ENCODE measurements at regions not wholly inside any gene's neighbourhood (a gene's known extent, or its start where the extent isn't known, plus 50 kb on each side); places are given as distances from the start of the nearest gene placed in this dataset.
"Not testable (repeated sequence)": the region's sequence is repeated elsewhere in the genome, so short reads cannot be mapped to it uniquely, and the experiment has no call there.

- intact Hi-C loops (cut with micrococcal nuclease); H3K27me3 Mint-ChIP-seq (ENCODE audit: low read depth); H3K27ac Mint-ChIP-seq; DNase-seq; H3K4me1 Mint-ChIP-seq (ENCODE audit: low read depth); H3K4me3 Mint-ChIP-seq; H3K36me3 Mint-ChIP-seq (ENCODE audit: low read depth): not testable (repeated sequence)
- peaks cover 20% of the 10 kb centered on the region for H3K9me3 Mint-ChIP-seq
- CTCF ChIA-PET, result interaction anchor here (0.5 kb wide), 1 partner anchor 599 kb away, joined by 3 read pairs; no protein-coding TSS in a partner anchor
These were observed 152.1 kb upstream of the IL15 start for GRCh38 chr4:141484298-141484697.

- intact Hi-C loops (cut with micrococcal nuclease), result no loop called here
- no peak for DNase-seq
- Mint-ChIP-seq H3K36me3 (ENCODE audit: low read depth) (no peaks in the 10 kb centered on the region), H3K9me3 (peaks cover 6% of the 10 kb centered on the region), H3K27ac (no peak overlapping the region), H3K4me1 (ENCODE audit: low read depth) (no peaks in the 10 kb centered on the region), H3K4me3 (no peak overlapping the region), H3K27me3 (ENCODE audit: low read depth) (peaks cover 5% of the 10 kb centered on the region)
- CTCF ChIA-PET, result interaction anchor here (0.6 to 1.1 kb wide), 2 partner anchors 23 to 534 kb away, joined by 3 read pairs; no protein-coding TSS in a partner anchor
These were observed 149.9 kb upstream of the IL15 start for GRCh38 chr4:141486375-141486997.

- H3K27ac Mint-ChIP-seq, result no peak overlapping the region
- H3K36me3 Mint-ChIP-seq (ENCODE audit: low read depth), result no peaks in the 10 kb centered on the region
- intact Hi-C loops (cut with micrococcal nuclease), result no loop called here
- DNase-seq, result no peak
- CTCF ChIA-PET, result no interaction called here
- H3K4me1 Mint-ChIP-seq (ENCODE audit: low read depth), result no peaks in the 10 kb centered on the region
- peaks cover 8% of the 10 kb centered on the region for H3K27me3 Mint-ChIP-seq (ENCODE audit: low read depth)
- no peak overlapping the region for H3K4me3 Mint-ChIP-seq
- H3K9me3 Mint-ChIP-seq, result no peaks in the 10 kb centered on the region
These were observed 138.8 kb upstream of the IL15 start for GRCh38 chr4:141497627-141498026.

- Mint-ChIP-seq H3K27ac (no peak overlapping the region), H3K4me1 (ENCODE audit: low read depth) (no peaks in the 10 kb centered on the region), H3K27me3 (ENCODE audit: low read depth) (peaks cover 7% of the 10 kb centered on the region), H3K9me3 (no peaks in the 10 kb centered on the region), H3K36me3 (ENCODE audit: low read depth) (no peaks in the 10 kb centered on the region), H3K4me3 (no peak overlapping the region)
- intact Hi-C loops (cut with micrococcal nuclease), result no loop called here
- CTCF ChIA-PET, result no interaction called here
- DNase-seq, result no peak
These were observed 137.0 kb upstream of the IL15 start for GRCh38 chr4:141499261-141499853.

GRCh38 chr4:141501395-141501794 lies 135.0 kb upstream of the IL15 start:
- Mint-ChIP-seq H3K36me3 (ENCODE audit: low read depth) (no peaks in the 10 kb centered on the region), H3K27me3 (ENCODE audit: low read depth) (peaks cover 3% of the 10 kb centered on the region), H3K27ac (no peak overlapping the region), H3K9me3 (no peaks in the 10 kb centered on the region), H3K4me3 (no peak overlapping the region), H3K4me1 (ENCODE audit: low read depth) (no peaks in the 10 kb centered on the region)
- DNase-seq, result no peak
- intact Hi-C loops (cut with micrococcal nuclease), result no loop called here
- CTCF ChIA-PET, result no interaction called here

- Mint-ChIP-seq H3K4me3 (no peak overlapping the region), H3K9me3 (no peaks in the 10 kb centered on the region), H3K27me3 (ENCODE audit: low read depth) (peaks cover 3% of the 10 kb centered on the region), H3K36me3 (ENCODE audit: low read depth) (no peaks in the 10 kb centered on the region), H3K27ac (no peak overlapping the region), H3K4me1 (ENCODE audit: low read depth) (no peaks in the 10 kb centered on the region)
- CTCF ChIA-PET, result interaction anchor here (0.6 kb wide), 1 partner anchor 157 kb away, joined by 5 read pairs; no protein-coding TSS in a partner anchor
- DNase-seq, result no peak
- intact Hi-C loops (cut with micrococcal nuclease), result no loop called here
These were observed 134.5 kb upstream of the IL15 start for GRCh38 chr4:141501931-141502330.

- Mint-ChIP-seq H3K27me3 (ENCODE audit: low read depth) (peaks cover 3% of the 10 kb centered on the region), H3K4me3 (no peak overlapping the region), H3K4me1 (ENCODE audit: low read depth) (no peaks in the 10 kb centered on the region), H3K36me3 (ENCODE audit: low read depth) (no peaks in the 10 kb centered on the region), H3K27ac (no peak overlapping the region), H3K9me3 (no peaks in the 10 kb centered on the region)
- CTCF ChIA-PET, result no interaction called here
- intact Hi-C loops (cut with micrococcal nuclease), result no loop called here
- no peak for DNase-seq
These were observed 133.6 kb upstream of the IL15 start for GRCh38 chr4:141502755-141503154.

- H3K4me3 Mint-ChIP-seq, result no peak overlapping the region
- H3K4me1 Mint-ChIP-seq (ENCODE audit: low read depth), result no peaks in the 10 kb centered on the region
- H3K36me3 Mint-ChIP-seq (ENCODE audit: low read depth), result no peaks in the 10 kb centered on the region
- peaks cover 3% of the 10 kb centered on the region for H3K27me3 Mint-ChIP-seq (ENCODE audit: low read depth)
- H3K9me3 Mint-ChIP-seq, result no peaks in the 10 kb centered on the region
- no peak overlapping the region for H3K27ac Mint-ChIP-seq
- intact Hi-C loops (cut with micrococcal nuclease), result no loop called here
- CTCF ChIA-PET, result no interaction called here
- DNase-seq, result no peak
These were observed 133.1 kb upstream of the IL15 start for GRCh38 chr4:141503260-141503659.

GRCh38 chr4:141511055-141511454 lies 125.3 kb upstream of the IL15 start:
- Mint-ChIP-seq H3K4me3 (no peak overlapping the region), H3K27ac (no peak overlapping the region), H3K4me1 (ENCODE audit: low read depth) (no peaks in the 10 kb centered on the region), H3K36me3 (ENCODE audit: low read depth) (no peaks in the 10 kb centered on the region), H3K27me3 (ENCODE audit: low read depth) (peaks cover 5% of the 10 kb centered on the region), H3K9me3 (peaks cover 7% of the 10 kb centered on the region)
- no peak for DNase-seq
- intact Hi-C loops (cut with micrococcal nuclease), result no loop called here
- CTCF ChIA-PET, result no interaction called here

GRCh38 chr4:141513866-141514265 lies 122.5 kb upstream of the IL15 start:
- CTCF ChIA-PET, result no interaction called here
- peaks cover 5% of the 10 kb centered on the region for H3K27me3 Mint-ChIP-seq (ENCODE audit: low read depth)
- no peak for DNase-seq
- H3K4me1 Mint-ChIP-seq (ENCODE audit: low read depth), result no peaks in the 10 kb centered on the region
- intact Hi-C loops (cut with micrococcal nuclease), result no loop called here
- H3K27ac Mint-ChIP-seq, result no peak overlapping the region
- no peaks in the 10 kb centered on the region for H3K36me3 Mint-ChIP-seq (ENCODE audit: low read depth)
- H3K4me3 Mint-ChIP-seq, result no peak overlapping the region
- H3K9me3 Mint-ChIP-seq, result peaks cover 5% of the 10 kb centered on the region

GRCh38 chr4:141518222-141518621 lies 118.2 kb upstream of the IL15 start:
- intact Hi-C loops (cut with micrococcal nuclease), result no loop called here
- Mint-ChIP-seq H3K4me1 (ENCODE audit: low read depth) (no peaks in the 10 kb centered on the region), H3K36me3 (ENCODE audit: low read depth) (no peaks in the 10 kb centered on the region), H3K9me3 (no peaks in the 10 kb centered on the region), H3K4me3 (no peak overlapping the region), H3K27ac (no peak overlapping the region), H3K27me3 (ENCODE audit: low read depth) (peaks cover 10% of the 10 kb centered on the region)
- CTCF ChIA-PET, result no interaction called here
- no peak for DNase-seq

GRCh38 chr4:141524116-141524515 lies 112.3 kb upstream of the IL15 start:
- Mint-ChIP-seq H3K4me1 (ENCODE audit: low read depth) (no peaks in the 10 kb centered on the region), H3K9me3 (peaks cover 4% of the 10 kb centered on the region), H3K27me3 (ENCODE audit: low read depth) (peaks cover 5% of the 10 kb centered on the region), H3K36me3 (ENCODE audit: low read depth) (no peaks in the 10 kb centered on the region), H3K27ac (no peak overlapping the region), H3K4me3 (no peak overlapping the region)
- CTCF ChIA-PET, result interaction anchor here (0.7 kb wide), 1 partner anchor 40 kb away, joined by 3 read pairs; no protein-coding TSS in a partner anchor
- intact Hi-C loops (cut with micrococcal nuclease), result no loop called here
- no peak for DNase-seq

GRCh38 chr4:141524841-141525240 lies 111.5 kb upstream of the IL15 start:
- Mint-ChIP-seq H3K36me3 (ENCODE audit: low read depth) (no peaks in the 10 kb centered on the region), H3K27me3 (ENCODE audit: low read depth) (peaks cover 5% of the 10 kb centered on the region), H3K27ac (no peak overlapping the region), H3K4me3 (no peak overlapping the region), H3K9me3 (peaks cover 4% of the 10 kb centered on the region), H3K4me1 (ENCODE audit: low read depth) (no peaks in the 10 kb centered on the region)
- intact Hi-C loops (cut with micrococcal nuclease), result no loop called here
- no peak for DNase-seq
- CTCF ChIA-PET, result no interaction called here
